Colon (tissue), 2 donors: ENCODE measurements at regions not wholly inside any gene's neighbourhood (a gene's known extent, or its start where the extent isn't known, plus 50 kb on each side); places are given as distances from the start of the nearest gene placed in this dataset.
"Not testable (repeated sequence)": the region's sequence is repeated elsewhere in the genome, so short reads cannot be mapped to it uniquely, and the experiment has no call there.

ENCODE experiments used
- FAIRE-seq: peaks from 2 replicates; lab custom pipeline; 2012; peaks lifted over from hg19 to GRCh38; lab: Jason Lieb, UNC
- donor health status: control.
- donor health status: control.

- FAIRE-seq = no peak
Measured at GRCh38 chr13:70994191-70994590, 872.8 kb downstream of the DACH1 start.

GRCh38 chr13:70987043-70987442, 878.8 kb upstream of the KLHL1 start:
- FAIRE-seq = no peak

- no peak for FAIRE-seq
Measured at GRCh38 chr13:70985371-70985770, 877.1 kb upstream of the KLHL1 start.

GRCh38 chr13:70981219-70981618, 873.0 kb upstream of the KLHL1 start:
- not testable (repeated sequence) for FAIRE-seq

- no peak for FAIRE-seq
Measured at GRCh38 chr13:70969321-70969720, 861.1 kb upstream of the KLHL1 start.

GRCh38 chr13:70967564-70967963, 859.3 kb upstream of the KLHL1 start:
- no peak for FAIRE-seq

- no peak for FAIRE-seq
Measured at GRCh38 chr13:70964874-70965273, 856.6 kb upstream of the KLHL1 start.

- FAIRE-seq = no peak
Measured at GRCh38 chr13:70964124-70964523, 855.9 kb upstream of the KLHL1 start.

GRCh38 chr13:70960841-70961443, 852.7 kb upstream of the KLHL1 start:
- FAIRE-seq = no peak

GRCh38 chr13:70959035-70959775, 851.0 kb upstream of the KLHL1 start:
- FAIRE-seq = no peak

- no peak for FAIRE-seq
Measured at GRCh38 chr13:70955887-70956286, 847.6 kb upstream of the KLHL1 start.

GRCh38 chr13:70950664-70951063, 842.4 kb upstream of the KLHL1 start:
- no peak for FAIRE-seq

GRCh38 chr13:70945506-70945905, 837.3 kb upstream of the KLHL1 start:
- FAIRE-seq = no peak

- no peak for FAIRE-seq
Measured at GRCh38 chr13:70941454-70941853, 833.2 kb upstream of the KLHL1 start.

- no peak for FAIRE-seq
Measured at GRCh38 chr13:70938462-70938861, 830.2 kb upstream of the KLHL1 start.

- FAIRE-seq = no peak
Measured at GRCh38 chr13:70932511-70932910, 824.3 kb upstream of the KLHL1 start.

- FAIRE-seq = no peak
Measured at GRCh38 chr13:70923863-70924752, 815.9 kb upstream of the KLHL1 start.

GRCh38 chr13:70911286-70911685, 803.0 kb upstream of the KLHL1 start:
- no peak for FAIRE-seq

GRCh38 chr13:70908795-70909194, 800.5 kb upstream of the KLHL1 start:
- no peak for FAIRE-seq

GRCh38 chr13:70905035-70905434, 796.8 kb upstream of the KLHL1 start:
- FAIRE-seq = no peak

GRCh38 chr13:70896136-70896535, 787.9 kb upstream of the KLHL1 start:
- FAIRE-seq = no peak

- FAIRE-seq = no peak
Measured at GRCh38 chr13:70895599-70895998, 787.3 kb upstream of the KLHL1 start.

- no peak for FAIRE-seq
Measured at GRCh38 chr13:70894258-70894657, 786.0 kb upstream of the KLHL1 start.
